ENCODE measurements at regions not wholly inside any gene's neighbourhood (a gene's known extent, or its start where the extent isn't known, plus 50 kb on each side); places are given as distances from the start of the nearest gene placed in this dataset.

DNA sequence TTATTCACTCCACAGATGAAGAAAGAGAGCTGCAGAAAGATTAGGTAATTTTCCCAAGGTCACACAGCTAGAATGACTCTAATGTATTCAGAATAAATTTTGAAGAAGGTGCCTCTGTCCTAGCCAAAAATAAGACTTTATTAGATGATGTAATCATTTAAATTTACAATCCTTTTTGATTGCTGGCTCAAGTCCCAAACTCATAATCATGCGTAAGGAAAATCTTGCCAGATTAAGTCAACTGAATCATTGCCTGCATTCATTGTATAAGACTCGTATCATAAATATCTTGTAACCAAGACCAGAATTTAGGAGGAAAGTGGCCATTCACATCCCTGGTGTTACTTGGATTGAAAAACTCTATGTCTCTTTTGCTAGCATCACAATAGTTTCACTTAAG, 53.1 kb upstream of the STK39 start:
- no peak for ATAC-seq (replicated peaks in 6 of 8)
- Histone ChIP-seq H3K27ac (no peak overlapping the region), H3K4me1 (replicated peaks in 1 of 2) (no peaks in the 10 kb centered on the region), H3K4me3 (no peak overlapping the region)
- WGBS, 10 experiments, result 20 to 90% (median 58%) methylated on average over 1 to 2 of the region's 2 CpGs
- in situ Hi-C loops (cut with MboI; ENCODE audit: low pct_unique_long_range_greater_than_20kb in 2 of 9, low sequenced_read_pairs in 9 of 9, unreplicated experiment in 9 of 9), result no loop called here

DNA sequence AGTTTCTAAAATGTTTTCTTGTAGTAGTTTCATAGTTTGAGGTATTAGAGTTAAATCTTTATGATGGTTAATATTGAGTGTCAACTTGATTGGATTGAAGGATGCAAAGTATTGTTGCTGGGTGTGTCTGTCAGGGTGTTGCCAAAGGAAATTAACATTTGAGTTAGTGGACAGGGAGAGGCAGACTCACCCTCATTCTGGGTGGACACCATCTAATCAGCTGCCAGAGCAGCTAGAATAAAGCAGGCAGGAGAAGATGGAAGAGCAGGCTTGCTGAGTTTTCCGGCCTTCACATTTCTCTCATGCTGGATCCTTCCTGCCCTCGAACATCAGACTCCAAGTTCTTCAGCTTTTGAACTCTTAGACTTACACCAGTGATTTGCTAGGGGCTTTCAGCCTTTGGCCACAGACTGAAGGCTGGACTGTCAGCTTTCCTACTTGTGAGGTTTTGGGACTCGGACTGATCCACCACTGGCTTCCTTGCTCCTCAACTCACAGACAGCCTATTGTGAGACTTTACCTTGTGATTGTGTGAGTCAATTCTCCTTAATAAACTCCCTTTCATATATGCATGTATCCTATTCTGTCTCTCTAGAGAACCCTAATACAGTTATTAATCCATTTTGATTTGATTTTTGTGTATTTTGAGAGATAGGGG, 56.8 kb upstream of the STK39 start:
- H3K4me1 ChIP-seq (replicated peaks in 1 of 2), result no peaks in the 10 kb centered on the region
- in situ Hi-C loops (cut with MboI; ENCODE audit: low pct_unique_long_range_greater_than_20kb in 2 of 9, low sequenced_read_pairs in 9 of 9, unreplicated experiment in 9 of 9), result no loop called here
- WGBS, 10 experiments, result 0 to 100% (median 88%) methylated on average over 1 to 3 of the region's 3 CpGs; no CpG with 5 or more reads in 2 of the 10 experiments
- H3K27ac ChIP-seq, result no peak overlapping the region
- no peak overlapping the region for H3K4me3 ChIP-seq
- peak in 3 of 8 experiments; percentile 43 to 88 (median 85) for ATAC-seq (replicated peaks in 6 of 8)

DNA sequence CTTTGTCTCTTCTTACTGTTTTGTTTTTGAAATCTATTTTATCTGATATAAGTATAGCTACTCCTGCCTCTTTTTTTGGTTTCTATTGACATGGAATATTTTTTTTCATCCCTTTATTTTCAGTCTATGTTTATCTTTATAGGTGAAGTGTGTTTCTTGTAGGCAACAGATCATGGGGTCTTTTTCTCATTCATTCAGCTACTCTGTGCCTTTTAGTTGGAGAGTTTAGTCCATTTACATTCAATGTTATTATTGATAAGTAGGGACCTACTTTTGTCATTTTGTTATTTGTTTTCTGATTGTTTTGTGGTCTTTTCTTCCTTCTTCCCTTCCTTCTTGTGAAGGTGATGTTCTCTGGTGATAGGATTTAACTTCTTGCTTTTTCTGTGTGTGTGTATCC, 60.0 kb upstream of the STK39 start:
- no peak overlapping the region for H3K27ac ChIP-seq
- H3K4me1 ChIP-seq (replicated peaks in 1 of 2), result peaks cover 0 to 5% of the 10 kb centered on the region in 2 donors
- no peak overlapping the region for H3K4me3 ChIP-seq
- in situ Hi-C loops (cut with MboI; ENCODE audit: low pct_unique_long_range_greater_than_20kb in 2 of 9, low sequenced_read_pairs in 9 of 9, unreplicated experiment in 9 of 9), result no loop called here
- no peak for ATAC-seq (replicated peaks in 6 of 8)

DNA sequence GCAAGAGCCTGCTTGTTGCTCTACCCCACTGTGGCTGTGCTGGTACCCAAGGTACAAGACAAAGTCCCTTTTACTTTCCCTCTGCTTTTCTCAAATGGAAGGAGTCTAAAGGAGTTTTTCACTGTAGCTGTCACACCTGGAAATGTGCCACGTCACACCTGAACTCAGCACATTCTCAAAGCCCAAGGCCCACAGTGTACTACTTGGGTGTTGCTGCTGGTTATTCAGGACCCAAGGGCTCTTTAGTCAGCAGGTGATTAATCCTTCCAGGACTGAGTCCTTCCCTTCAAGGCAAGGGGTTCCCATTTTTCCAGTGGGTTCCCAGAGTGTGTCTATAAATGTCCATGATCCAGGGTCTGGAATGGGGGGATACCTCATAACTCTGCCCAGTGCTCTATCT, 63.2 kb upstream of the STK39 start:
- no peak for ATAC-seq (replicated peaks in 6 of 8)
- Histone ChIP-seq H3K4me1 (replicated peaks in 1 of 2) (peaks cover 3 to 5% of the 10 kb centered on the region in 2 donors), H3K4me3 (no peak overlapping the region), H3K27ac (no peak overlapping the region)
- in situ Hi-C loops (cut with MboI; ENCODE audit: low pct_unique_long_range_greater_than_20kb in 2 of 9, low sequenced_read_pairs in 9 of 9, unreplicated experiment in 9 of 9), result no loop called here
- WGBS, 10 experiments, result 71 to 100% (median 100%) methylated on average over 1 of the region's 1 CpG; no CpG with 5 or more reads in 7 of the 10 experiments

DNA sequence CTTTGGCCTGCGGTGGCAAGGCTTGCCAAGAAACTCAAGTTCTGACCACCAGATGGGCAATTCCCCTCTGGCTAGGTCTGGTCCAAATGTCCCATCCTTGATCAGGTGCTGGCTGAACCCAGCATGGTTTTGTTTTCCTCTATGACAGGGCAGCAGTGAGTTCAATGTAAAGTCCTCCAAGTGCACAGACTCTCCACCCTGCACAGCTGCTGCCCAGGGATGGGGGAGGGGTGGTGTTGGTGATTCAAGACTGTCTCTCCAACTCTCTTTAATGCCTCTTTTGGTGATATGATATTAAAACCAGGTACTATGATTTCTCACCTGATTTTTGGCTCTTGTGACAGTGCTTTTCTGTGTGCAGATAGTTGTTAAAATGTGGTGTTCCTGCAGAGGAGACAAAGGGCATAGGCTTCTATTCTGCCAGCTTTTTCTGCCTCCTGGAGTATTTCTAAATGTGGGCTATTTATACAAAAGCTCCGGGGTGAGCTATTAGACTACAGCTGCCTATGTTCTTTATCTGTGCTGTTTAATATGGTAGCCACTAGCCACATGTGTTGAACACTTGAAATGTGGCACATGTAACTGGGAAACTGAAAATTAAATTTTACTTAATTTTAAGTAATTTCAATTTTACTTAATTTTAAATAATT, 64.0 kb upstream of the STK39 start:
- no peak overlapping the region for H3K27ac ChIP-seq
- H3K4me3 ChIP-seq, result no peak overlapping the region
- in situ Hi-C loops (cut with MboI; ENCODE audit: low pct_unique_long_range_greater_than_20kb in 2 of 9, low sequenced_read_pairs in 9 of 9, unreplicated experiment in 9 of 9), result no loop called here
- ATAC-seq (replicated peaks in 6 of 8), result peak in 7 of 8 experiments; percentile 39 to 63 (median 54)
- H3K4me1 ChIP-seq (replicated peaks in 1 of 2), result peaks cover 5 to 12% of the 10 kb centered on the region in 2 donors
- WGBS, 10 experiments, result 0 to 100% (median 83%) methylated on average over 1 to 2 of the region's 2 CpGs; no CpG with 5 or more reads in 1 of the 10 experiments

DNA sequence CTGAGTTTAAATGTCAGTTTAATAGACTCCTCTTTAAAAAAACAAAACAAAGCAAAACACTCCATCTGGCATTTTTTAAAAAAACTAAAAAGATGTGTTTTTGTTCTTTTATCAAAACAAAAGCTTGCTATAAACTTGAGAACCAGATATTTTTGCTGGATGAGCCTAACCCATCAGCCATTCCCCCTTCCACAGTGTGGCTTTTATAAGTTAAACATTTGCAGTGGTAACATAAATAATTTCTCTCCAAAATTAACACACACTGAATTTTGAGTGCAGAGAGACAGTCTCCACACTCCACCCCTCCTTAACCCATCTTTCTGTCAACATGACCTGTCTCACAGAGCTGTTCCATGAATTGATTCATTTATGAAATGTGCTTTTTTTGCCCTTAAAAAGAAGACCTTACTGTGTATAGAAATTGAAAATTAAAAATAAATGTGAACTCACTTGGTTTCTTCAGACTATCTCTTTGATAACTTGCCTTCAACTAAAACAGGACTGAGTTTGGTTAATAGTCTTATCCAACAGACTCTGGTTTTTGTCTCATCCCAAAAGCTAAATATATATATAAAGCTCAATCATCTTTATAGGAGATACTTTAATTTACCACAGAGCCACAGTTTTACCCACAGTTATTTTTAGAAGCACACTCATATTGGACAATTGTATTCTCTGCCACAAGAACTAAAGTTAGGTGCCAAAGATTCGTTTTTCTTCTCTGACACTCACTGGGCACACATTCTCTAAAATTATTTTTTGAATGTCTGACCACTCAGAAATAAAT, 64.8 kb upstream of the STK39 start:
- H3K4me3 ChIP-seq, result no peak overlapping the region
- in situ Hi-C loops (cut with MboI; ENCODE audit: low pct_unique_long_range_greater_than_20kb in 2 of 9, low sequenced_read_pairs in 9 of 9, unreplicated experiment in 9 of 9), result no loop called here
- H3K27ac ChIP-seq, result no peak overlapping the region
- peaks cover 5 to 14% of the 10 kb centered on the region in 2 donors for H3K4me1 ChIP-seq (replicated peaks in 1 of 2)
- no peak for ATAC-seq (replicated peaks in 6 of 8)
- 0 to 92% (median 56%) methylated on average over 1 of the region's 1 CpG for whole genome bisulfite sequencing, 10 experiments

DNA sequence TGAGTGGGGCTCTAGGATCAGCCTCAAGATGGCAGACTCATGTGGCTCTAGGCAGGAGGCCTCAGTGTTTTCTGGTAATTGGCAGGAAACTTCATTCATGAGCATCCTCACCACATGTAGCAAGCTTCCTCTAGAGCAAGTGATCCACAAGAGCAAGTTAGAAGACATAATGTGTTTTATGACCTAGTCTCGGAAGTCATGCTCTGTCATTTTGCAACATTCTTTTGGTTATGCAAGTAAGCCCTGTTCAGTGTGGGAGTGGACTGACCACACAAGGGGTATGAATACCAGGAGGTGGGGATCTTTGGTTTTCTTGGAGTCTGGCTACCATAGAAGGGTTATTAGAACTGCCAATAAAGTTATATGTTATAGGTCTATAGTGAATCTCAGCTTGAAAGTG, 66.8 kb upstream of the STK39 start:
- peak in 1 of 8 experiments; percentile 9 for ATAC-seq (replicated peaks in 6 of 8)
- in situ Hi-C loops (cut with MboI; ENCODE audit: low pct_unique_long_range_greater_than_20kb in 2 of 9, low sequenced_read_pairs in 9 of 9, unreplicated experiment in 9 of 9), result no loop called here
- WGBS, 10 experiments, result 88 to 100% (median 100%) methylated on average over 1 of the region's 1 CpG; no CpG with 5 or more reads in 6 of the 10 experiments

DNA sequence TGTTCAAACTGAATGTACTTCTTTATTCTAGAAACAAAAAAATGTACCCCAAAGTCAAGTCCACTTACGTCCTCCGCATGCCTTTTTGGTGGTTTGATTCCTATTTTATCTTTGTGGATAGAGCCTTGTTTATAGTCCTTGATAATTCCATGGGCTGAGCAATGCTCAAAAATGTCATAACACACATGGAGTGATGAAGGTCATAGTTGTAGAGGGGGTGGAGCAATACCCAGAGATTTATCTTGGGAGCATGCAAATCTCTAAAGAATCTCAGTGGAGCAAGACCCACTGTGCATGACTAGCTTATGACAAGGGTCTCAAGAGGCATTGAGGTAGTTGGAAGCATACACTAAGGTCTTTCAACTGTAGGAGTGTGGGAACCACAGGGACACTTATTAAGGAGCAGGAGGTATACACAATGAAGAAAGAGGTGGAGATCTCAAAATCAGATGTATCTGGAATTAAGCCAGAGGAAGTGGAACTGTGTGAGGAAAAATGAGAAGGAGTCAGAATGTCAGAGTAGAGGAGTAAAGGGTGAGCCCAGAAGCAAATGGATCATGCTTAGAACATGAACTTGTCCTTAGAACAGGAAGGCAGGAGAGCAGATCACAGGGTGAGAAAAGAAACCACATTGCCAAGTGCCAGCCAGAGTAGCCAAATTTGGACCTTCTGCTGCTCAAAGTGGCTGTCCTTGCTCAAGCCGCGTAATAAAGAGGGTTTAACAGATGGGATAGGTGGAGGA, 68.1 kb upstream of the STK39 start:
- Histone ChIP-seq H3K4me3 (no peak overlapping the region), H3K27ac (no peak overlapping the region), H3K4me1 (replicated peaks in 1 of 2) (peaks cover 5 to 14% of the 10 kb centered on the region in 2 donors)
- ATAC-seq (replicated peaks in 6 of 8), result no peak
- in situ Hi-C loops (cut with MboI; ENCODE audit: low pct_unique_long_range_greater_than_20kb in 2 of 9, low sequenced_read_pairs in 9 of 9, unreplicated experiment in 9 of 9), result no loop called here
- WGBS, 10 experiments, result 80 to 100% (median 94%) methylated on average over 2 to 4 of the region's 4 CpGs; no CpG with 5 or more reads in 1 of the 10 experiments

More for the DNA sequence above, 66.8 kb upstream of the STK39 start:
- Histone ChIP-seq H3K27ac (no peak overlapping the region), H3K4me3 (no peak overlapping the region), H3K4me1 (replicated peaks in 1 of 2) (peaks cover 5 to 14% of the 10 kb centered on the region in 2 donors)

DNA sequence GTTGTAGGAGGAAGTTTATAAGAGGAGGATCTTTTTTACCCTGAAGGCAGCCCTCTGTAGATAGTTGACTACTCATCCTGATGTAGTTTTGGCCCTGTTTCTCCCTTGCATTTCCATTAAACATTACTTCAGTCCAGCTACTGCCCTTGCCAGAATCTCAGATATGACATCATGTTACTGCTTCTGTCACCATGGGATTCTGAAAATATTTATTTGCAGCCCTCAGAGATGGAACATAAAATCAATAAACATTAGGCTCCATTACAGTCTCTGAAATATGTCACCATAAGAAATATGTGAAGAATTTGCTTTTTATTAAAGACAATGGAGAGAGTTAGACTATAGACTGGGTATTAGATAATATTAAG, 68.7 kb upstream of the STK39 start:
- H3K4me3 ChIP-seq, result no peak overlapping the region
- in situ Hi-C loops (cut with MboI; ENCODE audit: low pct_unique_long_range_greater_than_20kb in 2 of 9, low sequenced_read_pairs in 9 of 9, unreplicated experiment in 9 of 9), result no loop called here
- H3K27ac ChIP-seq, result no peak overlapping the region
- peak; percentile 12 to 85 (median 69) for ATAC-seq (replicated peaks in 6 of 8)
- peaks cover 5 to 14% of the 10 kb centered on the region in 2 donors for H3K4me1 ChIP-seq (replicated peaks in 1 of 2)

DNA sequence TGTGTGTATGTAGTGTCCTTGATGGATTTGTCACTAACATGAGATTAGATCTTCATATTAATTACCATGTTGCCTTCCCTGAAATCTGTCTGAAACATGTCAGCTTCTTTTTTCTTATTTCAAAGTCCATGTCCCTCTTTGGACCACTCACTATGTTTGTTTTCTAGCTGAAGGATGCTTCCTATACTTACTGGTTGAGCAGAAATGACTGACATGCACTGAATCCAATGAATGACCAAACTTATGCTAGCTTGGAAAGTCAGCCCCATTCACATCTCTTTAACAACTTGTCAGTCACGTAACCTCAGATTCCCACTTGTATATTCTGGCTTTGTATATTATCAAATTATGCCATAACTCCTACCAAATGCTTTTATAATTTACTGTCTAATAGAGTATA, 69.9 kb upstream of the STK39 start:
- in situ Hi-C loops (cut with MboI; ENCODE audit: low pct_unique_long_range_greater_than_20kb in 2 of 9, low sequenced_read_pairs in 9 of 9, unreplicated experiment in 9 of 9), result no loop called here
- 80 to 100% (median 100%) methylated on average over 1 of the region's 1 CpG; no CpG with 5 or more reads in 2 of the 10 experiments for WGBS, 10 experiments
- Histone ChIP-seq H3K27ac (no peak overlapping the region), H3K4me3 (no peak overlapping the region), H3K4me1 (replicated peaks in 1 of 2) (peaks cover 0 to 14% of the 10 kb centered on the region in 2 donors)
- ATAC-seq (replicated peaks in 6 of 8), result no peak

DNA sequence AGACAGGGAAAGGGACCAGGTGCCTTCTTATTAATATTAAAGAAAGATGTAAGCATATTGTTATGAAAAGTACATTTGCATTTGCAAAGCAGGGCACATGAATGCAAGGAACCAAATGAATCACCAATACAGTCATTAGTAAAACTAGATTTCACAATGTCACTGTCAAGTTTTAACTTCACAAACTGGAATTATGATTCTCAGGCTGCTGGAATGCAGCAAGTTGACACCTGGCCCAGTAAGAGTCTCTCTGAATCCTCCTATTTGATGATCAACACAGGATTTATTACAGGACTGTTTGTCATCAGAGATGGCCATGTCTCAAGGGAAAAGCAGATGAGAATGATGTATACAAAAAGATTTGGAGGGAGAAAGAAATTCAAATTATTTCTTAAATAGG, 72.9 kb upstream of the STK39 start:
- Histone ChIP-seq H3K4me1 (replicated peaks in 1 of 2) (peaks cover 0 to 27% of the 10 kb centered on the region in 2 donors), H3K4me3 (no peak overlapping the region), H3K27ac (no peak overlapping the region)
- in situ Hi-C loops (cut with MboI; ENCODE audit: low pct_unique_long_range_greater_than_20kb in 2 of 9, low sequenced_read_pairs in 9 of 9, unreplicated experiment in 9 of 9), result no loop called here
- peak in 2 of 8 experiments; percentile 10 to 47 for ATAC-seq (replicated peaks in 6 of 8)

DNA sequence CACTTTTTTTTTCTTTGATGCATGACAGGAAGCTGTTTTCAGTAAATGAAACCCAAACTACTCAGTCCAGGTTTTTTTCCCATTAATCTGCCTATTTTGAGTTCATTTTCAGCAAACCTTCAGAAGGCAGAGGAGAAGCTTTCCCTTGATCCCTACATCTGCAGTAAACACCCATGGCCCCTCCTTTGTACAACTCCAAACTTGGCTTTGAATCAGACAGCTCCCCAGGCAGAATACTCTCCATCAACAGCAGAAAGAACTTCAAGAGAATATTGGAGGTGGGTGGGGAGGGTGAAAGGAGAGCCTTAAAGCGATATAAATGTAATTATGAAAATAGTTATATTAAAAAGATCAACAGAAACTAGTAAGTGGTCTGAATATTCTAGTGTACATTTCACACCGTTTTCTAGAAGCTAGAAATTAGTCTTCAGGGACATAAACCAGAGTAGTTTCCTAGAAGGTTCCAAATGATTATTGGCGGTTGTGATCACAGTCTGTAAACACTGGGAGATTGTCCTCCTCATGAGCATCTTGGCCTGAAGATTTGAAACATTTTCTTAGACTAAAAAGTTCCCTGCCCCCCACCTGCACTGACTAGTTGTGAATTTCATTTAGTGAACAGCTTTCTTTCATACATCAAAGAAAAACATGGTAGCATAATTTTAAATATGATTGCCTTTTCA, 75.1 kb upstream of the STK39 start:
- WGBS, 10 experiments, result 7 to 100% (median 79%) methylated on average over 1 to 3 of the region's 3 CpGs
- in situ Hi-C loops (cut with MboI; ENCODE audit: low pct_unique_long_range_greater_than_20kb in 2 of 9, low sequenced_read_pairs in 9 of 9, unreplicated experiment in 9 of 9), result no loop called here

More for the DNA sequence above, 75.1 kb upstream of the STK39 start:
- ATAC-seq (replicated peaks in 6 of 8), result peak in 3 of 8 experiments; percentile 70 to 95 (median 75)
- no peak overlapping the region for H3K27ac ChIP-seq
- H3K4me1 ChIP-seq (replicated peaks in 1 of 2), result peaks cover 0 to 14% of the 10 kb centered on the region in 2 donors
- no peak overlapping the region for H3K4me3 ChIP-seq

Measured in motor neuron (in vitro differentiated cells).